Prostate gland (tissue), 2 donors: ENCODE measurements at regions not wholly inside any gene's neighbourhood (a gene's known extent, or its start where the extent isn't known, plus 50 kb on each side); places are given as distances from the start of the nearest gene placed in this dataset.

Experiments used
- POLR2A ChIP-seq: fragments of 450-650 bp; IDR thresholded peaks from one replicate; pipeline ENCODE4 v1.6.1; 2016; ENCODE audit warnings: antibody characterized with exemption, mild to moderate bottlenecking
- TF ChIP-seq, protein P1 (sequence below), 4 experiments: fragments of 200-600 bp in 2 of 4; fragments of 450-650 bp in 2 of 4; sonication (generic) in 2 of 4; IDR thresholded peaks; 1 replicate in 3 of 4; 2 replicates in 1 of 4; pipeline ENCODE4 v1.5.1; 2016 to 2019; ENCODE audit warnings: antibody characterized with exemption in 4 of 4, mild to moderate bottlenecking in 2 of 4, moderate library complexity in 2 of 4

GRCh38 chr18:4640349-4641012, 185.4 kb upstream of the DLGAP1 start:
- TF ChIP-seq, protein P1, sequence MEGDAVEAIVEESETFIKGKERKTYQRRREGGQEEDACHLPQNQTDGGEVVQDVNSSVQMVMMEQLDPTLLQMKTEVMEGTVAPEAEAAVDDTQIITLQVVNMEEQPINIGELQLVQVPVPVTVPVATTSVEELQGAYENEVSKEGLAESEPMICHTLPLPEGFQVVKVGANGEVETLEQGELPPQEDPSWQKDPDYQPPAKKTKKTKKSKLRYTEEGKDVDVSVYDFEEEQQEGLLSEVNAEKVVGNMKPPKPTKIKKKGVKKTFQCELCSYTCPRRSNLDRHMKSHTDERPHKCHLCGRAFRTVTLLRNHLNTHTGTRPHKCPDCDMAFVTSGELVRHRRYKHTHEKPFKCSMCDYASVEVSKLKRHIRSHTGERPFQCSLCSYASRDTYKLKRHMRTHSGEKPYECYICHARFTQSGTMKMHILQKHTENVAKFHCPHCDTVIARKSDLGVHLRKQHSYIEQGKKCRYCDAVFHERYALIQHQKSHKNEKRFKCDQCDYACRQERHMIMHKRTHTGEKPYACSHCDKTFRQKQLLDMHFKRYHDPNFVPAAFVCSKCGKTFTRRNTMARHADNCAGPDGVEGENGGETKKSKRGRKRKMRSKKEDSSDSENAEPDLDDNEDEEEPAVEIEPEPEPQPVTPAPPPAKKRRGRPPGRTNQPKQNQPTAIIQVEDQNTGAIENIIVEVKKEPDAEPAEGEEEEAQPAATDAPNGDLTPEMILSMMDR (IDR thresholded peaks at IDR 0.05): no peak
- no peak for TF ChIP-seq POLR2A
